OCI-LY1 (cell line): ENCODE measurements at regions not wholly inside any gene's neighbourhood (a gene's known extent, or its start where the extent isn't known, plus 50 kb on each side); places are given as distances from the start of the nearest gene placed in this dataset.

Experiments
- CTCF ChIP-seq: fragments of 200-600 bp; sonication (generic), shearing (Covaris generic); IDR thresholded peaks from 2 replicates; pipeline ENCODE4 v1.5.1; 2017; ENCODE audit warnings: mild to moderate bottlenecking, antibody characterized with exemption, low read length, moderate library complexity, mixed read lengths
- EZH2 ChIP-seq: fragments of 200-600 bp; sonication (generic), shearing (Covaris generic); IDR thresholded peaks from 2 replicates; pipeline ENCODE4 v1.8.0; 2017; ENCODE audit warnings: borderline replicate concordance, mixed run types, mild to moderate bottlenecking, antibody characterized with exemption, low read length, moderate library complexity, mixed read lengths

GRCh38 chr5:116718317-116718716 is 143.7 kb upstream of the SEMA6A start:
- no peak for TF ChIP-seq CTCF
- TF ChIP-seq EZH2: no peak
